ENCODE measurements at regions not wholly inside any gene's neighbourhood (a gene's known extent, or its start where the extent isn't known, plus 50 kb on each side); places are given as distances from the start of the nearest gene placed in this dataset.

DNA sequence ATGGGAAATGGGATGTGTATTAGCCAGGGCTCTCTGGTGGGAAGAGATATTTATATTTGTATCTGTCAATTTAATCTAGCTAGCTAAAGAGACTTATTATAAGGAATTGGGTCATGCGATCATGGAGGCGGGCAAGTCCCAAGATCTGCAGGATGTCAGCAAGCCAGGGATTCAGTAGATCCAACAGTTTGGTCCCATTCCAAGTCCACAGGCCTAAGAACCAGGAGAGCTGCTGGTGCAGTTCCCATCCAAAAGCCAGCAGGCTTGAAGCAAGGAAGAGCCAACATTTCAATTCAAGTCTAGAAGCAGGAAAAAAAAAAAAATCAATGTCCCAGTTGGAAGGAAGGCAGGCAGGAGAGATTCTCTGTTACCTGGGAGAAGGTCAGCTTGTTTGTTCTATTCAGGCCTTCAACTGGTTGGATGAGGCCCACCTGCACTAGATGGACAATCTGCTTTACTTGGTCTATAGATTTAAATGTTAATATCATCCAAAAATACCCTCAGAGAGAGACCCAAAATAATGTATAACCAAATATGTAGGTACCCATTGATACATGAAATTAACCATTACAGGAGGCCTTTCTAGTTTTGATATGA is 60.7 kb upstream of the BCAT1 start:
- POLR2A ChIA-PET, result no interaction called here
- Histone ChIP-seq H2AFZ (ENCODE audit: insufficient read depth, low read depth, low read length, poor library complexity, severe bottlenecking) (no peak overlapping the region), H3K4me1 (ENCODE audit: control insufficient read depth in 2 of 2, insufficient read depth in 2 of 2, low read length in 2 of 2) (peaks cover 17 to 24% of the 10 kb centered on the region in 2 donors), H3K79me2 (ENCODE audit: control insufficient read depth, insufficient read depth, low read length) (no peaks in the 10 kb centered on the region), H3K9ac (ENCODE audit: low read length) (no peak overlapping the region), H3K4me3 (ENCODE audit: control extremely low read depth in 1 of 5, extremely low read depth in 1 of 5, insufficient read depth in 1 of 5, low read depth in 2 of 5, low read length in 4 of 5) (no peak overlapping the region), H3K9me3 (ENCODE audit: control extremely low read depth in 1 of 3, control insufficient read depth in 2 of 3, insufficient read depth in 1 of 3, low read length in 2 of 3) (no peaks in the 10 kb centered on the region), H3K4me2 (replicated peaks; ENCODE audit: low read depth, low read length, poor library complexity, severe bottlenecking) (no peak overlapping the region), H3K27me3 (replicated peaks in 1 of 4; ENCODE audit: control extremely low read depth in 1 of 4, control insufficient read depth in 3 of 4, insufficient read depth in 4 of 4, low read length in 3 of 4) (no peaks in the 10 kb centered on the region), H3K27ac (ENCODE audit: low read length in 2 of 2) (no peak overlapping the region), H3K36me3 (replicated peaks in 1 of 2; ENCODE audit: control extremely low read depth in 1 of 2, control insufficient read depth in 1 of 2, extremely low read depth in 1 of 2, insufficient read depth in 2 of 2, low read length in 1 of 2) (no peaks in the 10 kb centered on the region), H4K20me1 (ENCODE audit: control insufficient read depth, insufficient read depth, low read length, poor library complexity, severe bottlenecking) (no peaks in the 10 kb centered on the region)
- no peak for TF ChIP-seq EZH2 (IDR thresholded peaks at IDR 0.05; ENCODE audit: borderline replicate concordance, insufficient read depth, low read depth, low read length, poor library complexity, severe bottlenecking)
- TF ChIP-seq, protein P1, sequence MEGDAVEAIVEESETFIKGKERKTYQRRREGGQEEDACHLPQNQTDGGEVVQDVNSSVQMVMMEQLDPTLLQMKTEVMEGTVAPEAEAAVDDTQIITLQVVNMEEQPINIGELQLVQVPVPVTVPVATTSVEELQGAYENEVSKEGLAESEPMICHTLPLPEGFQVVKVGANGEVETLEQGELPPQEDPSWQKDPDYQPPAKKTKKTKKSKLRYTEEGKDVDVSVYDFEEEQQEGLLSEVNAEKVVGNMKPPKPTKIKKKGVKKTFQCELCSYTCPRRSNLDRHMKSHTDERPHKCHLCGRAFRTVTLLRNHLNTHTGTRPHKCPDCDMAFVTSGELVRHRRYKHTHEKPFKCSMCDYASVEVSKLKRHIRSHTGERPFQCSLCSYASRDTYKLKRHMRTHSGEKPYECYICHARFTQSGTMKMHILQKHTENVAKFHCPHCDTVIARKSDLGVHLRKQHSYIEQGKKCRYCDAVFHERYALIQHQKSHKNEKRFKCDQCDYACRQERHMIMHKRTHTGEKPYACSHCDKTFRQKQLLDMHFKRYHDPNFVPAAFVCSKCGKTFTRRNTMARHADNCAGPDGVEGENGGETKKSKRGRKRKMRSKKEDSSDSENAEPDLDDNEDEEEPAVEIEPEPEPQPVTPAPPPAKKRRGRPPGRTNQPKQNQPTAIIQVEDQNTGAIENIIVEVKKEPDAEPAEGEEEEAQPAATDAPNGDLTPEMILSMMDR (IDR thresholded peaks at IDR 0.05), result no peak
- WGBS (ENCODE audit: insufficient coverage), result 100% methylated on average over 2 of the region's 2 CpGs
- Mint-ChIP-seq H3K4me1 (peaks cover 37% of the 10 kb centered on the region), H3K27ac (no peak overlapping the region), H3K27me3 (no peaks in the 10 kb centered on the region), H3K9me3 (ENCODE audit: insufficient read depth) (no peaks in the 10 kb centered on the region), H3K4me3 (no peak overlapping the region)
- ATAC-seq (ENCODE audit: low read depth) (no peak), DNase-seq (no peak)
- CTCF ChIA-PET, result interaction anchor here (1.1 to 1.8 kb wide), 5 partner anchors 10 to 41 kb away, joined by 3 to 6 read pairs (median 3); no protein-coding TSS in a partner anchor
- intact Hi-C loops (cut with micrococcal nuclease), result no loop called here

DNA sequence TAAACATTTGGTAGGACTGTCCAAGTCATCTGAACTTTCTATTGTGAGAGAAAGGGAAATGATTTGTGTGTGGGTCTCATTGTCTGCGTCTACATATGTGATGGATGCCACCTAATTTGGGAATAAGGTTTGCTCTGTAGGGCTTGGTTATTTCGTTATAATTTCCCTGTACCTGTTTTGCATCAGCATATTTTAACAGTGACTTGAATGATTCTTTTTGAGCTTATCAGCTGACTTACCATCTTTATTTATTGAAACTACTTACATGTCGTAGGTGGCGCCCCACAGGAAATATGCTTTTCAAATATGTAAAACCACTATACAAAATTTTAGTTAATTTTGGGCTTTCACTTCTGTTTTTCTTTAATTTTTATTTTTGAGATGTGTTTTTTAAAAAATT is 56.5 kb upstream of the BCAT1 start:
- ATAC-seq (ENCODE audit: low read depth), result peak; percentile 69

More for the DNA sequence above, 56.5 kb upstream of the BCAT1 start:
- H3K27ac Mint-ChIP-seq, result peak overlapping the region; percentile 87
- Histone ChIP-seq H3K4me3 (ENCODE audit: control extremely low read depth in 1 of 5, extremely low read depth in 1 of 5, insufficient read depth in 1 of 5, low read depth in 2 of 5, low read length in 4 of 5) (peak overlapping the region in 3 of 5 experiments; percentile 9 to 40 (median 12)), H3K27ac (ENCODE audit: low read length in 2 of 2) (peak overlapping the region; percentile 54 to 57), H3K9ac (ENCODE audit: low read length) (peak overlapping the region; percentile 7), H4K20me1 (ENCODE audit: control insufficient read depth, insufficient read depth, low read length, poor library complexity, severe bottlenecking) (no peaks in the 10 kb centered on the region), H3K9me3 (ENCODE audit: control extremely low read depth in 1 of 3, control insufficient read depth in 2 of 3, insufficient read depth in 1 of 3, low read length in 2 of 3) (no peaks in the 10 kb centered on the region), H3K27me3 (replicated peaks in 1 of 4; ENCODE audit: control extremely low read depth in 1 of 4, control insufficient read depth in 3 of 4, insufficient read depth in 4 of 4, low read length in 3 of 4) (no peaks in the 10 kb centered on the region), H3K36me3 (replicated peaks in 1 of 2; ENCODE audit: control extremely low read depth in 1 of 2, control insufficient read depth in 1 of 2, extremely low read depth in 1 of 2, insufficient read depth in 2 of 2, low read length in 1 of 2) (no peaks in the 10 kb centered on the region), H3K79me2 (ENCODE audit: control insufficient read depth, insufficient read depth, low read length) (no peaks in the 10 kb centered on the region), H2AFZ (ENCODE audit: insufficient read depth, low read depth, low read length, poor library complexity, severe bottlenecking) (peak overlapping the region; percentile 29), H3K4me1 (ENCODE audit: control insufficient read depth in 2 of 2, insufficient read depth in 2 of 2, low read length in 2 of 2) (peaks cover 44 to 50% of the 10 kb centered on the region in 2 donors), H3K4me2 (replicated peaks; ENCODE audit: low read depth, low read length, poor library complexity, severe bottlenecking) (peak overlapping the region; percentile 46)
- peak; percentile 76 for DNase-seq
- CTCF ChIA-PET, result interaction anchor here (0.7 to 2.4 kb wide), 8 partner anchors 9 to 275 kb away, joined by 3 to 14 read pairs (median 4); a partner anchor contains a TSS
- 0% methylated on average over 1 of the region's 4 CpGs for WGBS (ENCODE audit: insufficient coverage)
- no peaks in the 10 kb centered on the region for H3K9me3 Mint-ChIP-seq (ENCODE audit: insufficient read depth)
- POLR2A ChIA-PET, result interaction anchor here (0.7 to 1.0 kb wide), 2 partner anchors 47 to 70 kb away, joined by 3 read pairs; a partner anchor contains a TSS
- H3K4me3 Mint-ChIP-seq, result peak overlapping the region; percentile 83
- TF ChIP-seq, protein P1 (IDR thresholded peaks at IDR 0.05), result peak; percentile 20
- TF ChIP-seq EZH2 (IDR thresholded peaks at IDR 0.05; ENCODE audit: borderline replicate concordance, insufficient read depth, low read depth, low read length, poor library complexity, severe bottlenecking), result no peak
- H3K4me1 Mint-ChIP-seq, result peaks cover 66% of the 10 kb centered on the region
- H3K27me3 Mint-ChIP-seq, result no peaks in the 10 kb centered on the region
- intact Hi-C loops (cut with micrococcal nuclease), result loop anchor here (1.0 kb wide), 1 partner anchor 9 kb away; no protein-coding TSS in a partner anchor

Measured in B cell (primary cell).